Ovary (tissue), 7 donors: ENCODE measurements at regions not wholly inside any gene's neighbourhood (a gene's known extent, or its start where the extent isn't known, plus 50 kb on each side); places are given as distances from the start of the nearest gene placed in this dataset.

Source experiments
- DNase-seq, 5 donors: peaks; one replicate each; pipeline ENCODE4 v3.0.0-alpha.2; 2019 to 2020
- H3K27ac ChIP-seq, 2 donors: fragments of 200-600 bp; one replicate each; pipeline versions ENCODE4 v1.5.1 to v1.8.0; 2019 to 2022
- H3K27me3 ChIP-seq: fragments of 200-600 bp; one replicate; pipeline ENCODE4 v1.8.0; 2022
- H3K36me3 ChIP-seq: fragments of 200-600 bp; sonication (generic); one replicate; pipeline ENCODE4 v1.5.1; 2019
- H3K4me1 ChIP-seq: one replicate; pipeline ENCODE4 v1.8.1; 2013; ENCODE audit warnings: mild to moderate bottlenecking, moderate library complexity; ENCODE audit not compliant: insufficient read depth
- H3K4me3 ChIP-seq: fragments of 200-600 bp; sonication (generic); one replicate; pipeline ENCODE4 v1.5.1; 2017
- H3K9me3 ChIP-seq, 2 donors: fragments of 200-600 bp in 1 of 2; sonication (generic) in 1 of 2; one replicate each; pipeline versions ENCODE4 v1.5.1 to v1.8.1; 2013 to 2019; ENCODE audit warnings: mild to moderate bottlenecking in 1 of 2, moderate library complexity in 1 of 2
- EP300 ChIP-seq: sonication (generic); formaldehyde crosslinking; IDR thresholded peaks from one replicate; pipeline ENCODE4 v1.6.1; 2017; ENCODE audit warnings: antibody characterized with exemption
- POLR2A ChIP-seq: fragments of 450-650 bp; IDR thresholded peaks from one replicate; pipeline ENCODE4 v1.6.1; 2017; ENCODE audit warnings: antibody characterized with exemption, mild to moderate bottlenecking, moderate library complexity
- WGBS, 3 donors: extraction: QIAGEN DNeasy Blood & Tissue Kit in 1 of 3; methylation state at CpG; one replicate each; pipeline versions ENCODE4 v1.1.5 to v1.1.7; 2013 to 2017; 5-methylcytosine and 5-hydroxymethylcytosine counted together
- intact Hi-C, 4 donors: fragments of 100-400 bp; cut with DNase I; formaldehyde crosslinking; loops; one replicate each; pipeline versions ENCODE4 v1.11.0 to v1.15.1; 2022 to 2023
- TF ChIP-seq, protein P1 (sequence below), 3 donors: fragments of 450-650 bp in 2 of 3; fragments of 200-600 bp in 1 of 3; IDR thresholded peaks; one replicate each; pipeline versions ENCODE4 v1.5.1 to v1.8.0; 2016 to 2022; ENCODE audit warnings: antibody characterized with exemption in 3 of 3, mild to moderate bottlenecking in 1 of 3
- donor health status: DM: no; HTN: no; CAD: no; lungs with moderate emphysema.
- donor health status: DM: no; HTN: no; CAD: no.
- donor health status: Bipolar disorder and iron deficiency.
- donor health status: DM: no; HTN: no; CAD: no.
- donor health status: DM: yes; HTN: yes; CAD: no.

DNA sequence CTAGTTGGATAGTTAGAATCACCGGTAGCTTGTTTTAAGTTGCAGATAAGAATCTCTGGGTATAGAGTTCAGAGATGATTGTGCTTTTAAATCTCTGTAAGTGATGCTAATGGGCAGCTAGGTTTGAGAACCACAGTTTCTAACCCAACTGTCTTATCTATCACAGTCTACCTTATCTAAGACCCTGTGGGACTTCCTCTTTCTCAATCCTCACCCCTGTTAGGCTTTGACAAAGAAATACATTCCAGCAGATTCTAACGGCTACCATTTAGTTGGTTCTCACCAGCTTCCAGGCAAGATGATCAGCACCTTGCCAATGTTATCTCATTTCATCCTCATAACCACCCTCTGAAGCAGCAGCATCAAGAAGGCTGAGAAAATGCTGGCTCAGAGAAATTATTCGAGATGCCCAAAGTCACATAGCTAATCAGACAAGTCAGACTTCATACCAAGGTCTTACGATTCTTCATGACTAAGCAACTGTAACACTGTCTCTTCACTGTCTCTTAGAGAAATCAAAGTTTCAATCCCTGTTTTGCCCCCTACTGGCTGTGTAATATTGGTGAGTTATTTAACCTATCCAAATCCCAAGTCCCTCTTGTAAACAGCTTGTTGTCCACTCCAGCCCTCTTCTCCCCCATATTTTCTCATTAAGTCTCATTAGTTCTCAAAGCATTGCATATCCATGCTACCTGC lies 192.4 kb upstream of the API5 start:
- Histone ChIP-seq H3K4me3 (no peak overlapping the region), H3K4me1 (no peaks in the 10 kb centered on the region), H3K36me3 (no peaks in the 10 kb centered on the region), H3K9me3 (no peaks in the 10 kb centered on the region), H3K27me3 (no peaks in the 10 kb centered on the region), H3K27ac (no peak overlapping the region)
- 80 to 90% (median 83%) methylated on average over 4 of the region's 4 CpGs for WGBS, 3 donors
- no peak for DNase-seq
- intact Hi-C loops, result no loop called here
- no peak for TF ChIP-seq POLR2A
- no peak for TF ChIP-seq EP300
- TF ChIP-seq, protein P1, sequence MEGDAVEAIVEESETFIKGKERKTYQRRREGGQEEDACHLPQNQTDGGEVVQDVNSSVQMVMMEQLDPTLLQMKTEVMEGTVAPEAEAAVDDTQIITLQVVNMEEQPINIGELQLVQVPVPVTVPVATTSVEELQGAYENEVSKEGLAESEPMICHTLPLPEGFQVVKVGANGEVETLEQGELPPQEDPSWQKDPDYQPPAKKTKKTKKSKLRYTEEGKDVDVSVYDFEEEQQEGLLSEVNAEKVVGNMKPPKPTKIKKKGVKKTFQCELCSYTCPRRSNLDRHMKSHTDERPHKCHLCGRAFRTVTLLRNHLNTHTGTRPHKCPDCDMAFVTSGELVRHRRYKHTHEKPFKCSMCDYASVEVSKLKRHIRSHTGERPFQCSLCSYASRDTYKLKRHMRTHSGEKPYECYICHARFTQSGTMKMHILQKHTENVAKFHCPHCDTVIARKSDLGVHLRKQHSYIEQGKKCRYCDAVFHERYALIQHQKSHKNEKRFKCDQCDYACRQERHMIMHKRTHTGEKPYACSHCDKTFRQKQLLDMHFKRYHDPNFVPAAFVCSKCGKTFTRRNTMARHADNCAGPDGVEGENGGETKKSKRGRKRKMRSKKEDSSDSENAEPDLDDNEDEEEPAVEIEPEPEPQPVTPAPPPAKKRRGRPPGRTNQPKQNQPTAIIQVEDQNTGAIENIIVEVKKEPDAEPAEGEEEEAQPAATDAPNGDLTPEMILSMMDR (IDR thresholded peaks at IDR 0.05), result no peak

DNA sequence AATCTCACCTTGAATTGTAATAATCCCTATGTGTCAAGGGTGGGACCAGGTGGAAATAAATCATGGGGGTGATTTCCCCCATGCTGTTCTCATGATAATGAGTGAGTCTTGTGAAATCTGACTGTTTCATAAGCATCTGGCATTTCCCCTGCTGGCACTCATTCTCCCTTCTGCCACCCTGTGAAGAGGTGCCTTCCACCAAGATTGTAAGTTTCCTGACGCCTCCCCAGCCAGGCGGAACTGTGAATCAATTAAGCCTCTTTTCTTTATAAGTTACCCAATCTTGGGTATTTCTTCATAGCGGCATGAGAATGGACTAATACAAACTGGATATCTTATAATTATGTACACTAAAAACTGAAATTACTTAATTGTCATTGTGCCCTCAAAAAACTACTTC lies 189.2 kb upstream of the API5 start:
- WGBS, 3 donors, result 81 to 90% (median 84%) methylated on average over 3 of the region's 3 CpGs
- DNase-seq, result no peak
- intact Hi-C loops, result no loop called here
- Histone ChIP-seq H3K4me3 (no peak overlapping the region), H3K4me1 (no peaks in the 10 kb centered on the region), H3K9me3 (no peaks in the 10 kb centered on the region), H3K27ac (no peak overlapping the region), H3K36me3 (no peaks in the 10 kb centered on the region), H3K27me3 (no peaks in the 10 kb centered on the region)
- TF ChIP-seq EP300 (no peak), POLR2A (no peak)
- TF ChIP-seq, protein P1 (IDR thresholded peaks at IDR 0.05), result no peak

DNA sequence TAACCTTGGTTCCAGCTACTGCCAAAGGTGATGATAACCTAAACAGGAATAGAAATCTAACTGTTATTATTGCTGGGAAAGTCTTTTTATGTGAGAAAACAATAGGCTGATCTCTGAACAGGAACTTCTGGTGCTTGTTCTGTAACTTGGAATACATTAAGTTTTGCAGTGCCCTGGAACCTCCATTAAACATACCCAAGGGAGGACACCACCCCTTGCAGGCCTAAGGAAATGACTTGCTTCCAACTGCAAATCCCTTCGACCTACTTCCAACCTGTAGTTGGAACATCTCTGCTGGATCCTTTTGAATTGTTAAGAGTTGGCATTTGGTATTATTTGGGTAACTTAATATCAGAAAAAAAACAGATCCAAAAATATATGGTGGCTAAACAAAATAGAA lies 188.4 kb upstream of the API5 start:
- H3K9me3 ChIP-seq, result no peaks in the 10 kb centered on the region
- H3K36me3 ChIP-seq, result no peaks in the 10 kb centered on the region
- no peak for DNase-seq
- H3K27me3 ChIP-seq, result no peaks in the 10 kb centered on the region
- intact Hi-C loops, result no loop called here
- no peak overlapping the region for H3K27ac ChIP-seq
- WGBS, 3 donors, result 62 to 71% (median 63%) methylated on average over 1 of the region's 1 CpG
- no peaks in the 10 kb centered on the region for H3K4me1 ChIP-seq
- no peak overlapping the region for H3K4me3 ChIP-seq
- no peak for TF ChIP-seq EP300
- TF ChIP-seq POLR2A, result no peak
- TF ChIP-seq, protein P1 (IDR thresholded peaks at IDR 0.05), result no peak

DNA sequence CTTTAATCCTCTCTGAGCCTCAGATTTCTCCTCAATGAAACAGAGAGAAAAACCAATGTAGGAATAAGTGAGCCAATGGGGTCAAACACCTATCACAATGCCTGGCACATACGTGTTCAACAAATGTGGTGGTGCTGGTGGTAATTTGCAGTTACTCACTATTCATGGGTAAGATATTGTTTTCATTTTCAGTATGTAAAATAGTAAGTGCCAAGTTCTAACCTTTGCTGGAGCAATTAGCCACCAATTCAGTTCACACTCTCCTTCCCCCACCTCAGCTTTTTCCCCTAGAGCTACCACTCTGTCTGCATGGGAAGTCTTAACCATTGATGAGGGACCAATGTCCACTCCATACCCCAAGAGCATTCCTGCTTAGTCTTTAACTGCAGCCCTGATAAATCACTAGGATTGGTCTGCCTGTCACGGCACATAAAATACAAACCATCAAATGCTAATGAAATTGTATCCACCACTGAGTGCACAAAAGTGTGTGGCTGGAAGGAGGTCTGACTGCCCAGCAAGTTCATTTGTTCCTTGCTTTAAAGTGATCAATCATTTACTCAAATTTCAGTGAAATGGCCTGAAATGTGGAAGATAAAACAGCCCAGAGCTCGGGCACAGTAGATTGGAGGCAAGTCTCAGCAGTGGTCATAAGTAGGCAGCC lies 187.4 kb upstream of the API5 start:
- Histone ChIP-seq H3K9me3 (no peaks in the 10 kb centered on the region), H3K27me3 (no peaks in the 10 kb centered on the region), H3K27ac (no peak overlapping the region), H3K36me3 (no peaks in the 10 kb centered on the region), H3K4me1 (no peaks in the 10 kb centered on the region), H3K4me3 (no peak overlapping the region)
- intact Hi-C loops, result no loop called here
- no peak for DNase-seq
- WGBS, 3 donors, result 60 to 73% (median 68%) methylated on average over 3 of the region's 3 CpGs
- TF ChIP-seq, protein P1 (IDR thresholded peaks at IDR 0.05), result no peak
- TF ChIP-seq POLR2A, result no peak
- TF ChIP-seq EP300, result no peak
